Keratinocyte (primary cell): ENCODE measurements at regions not wholly inside any gene's neighbourhood (a gene's known extent, or its start where the extent isn't known, plus 50 kb on each side); places are given as distances from the start of the nearest gene placed in this dataset.

ENCODE experiments used
- DNase-seq: peaks from one replicate; pipeline ENCODE4 v3.0.0-alpha.2; 2011; ENCODE audit warnings: low read depth, missing footprints, low spot score
- FAIRE-seq: peaks from 2 replicates; lab custom pipeline; 2011; peaks lifted over from hg19 to GRCh38; lab: Jason Lieb, UNC
- H2AFZ ChIP-seq: 2 replicates; pipeline ENCODE4 v1.6.0; 2012; ENCODE audit warnings: low read length, control low read depth, inconsistent platforms; ENCODE audit not compliant: control insufficient read depth
- H3K27ac ChIP-seq: 2 replicates; pipeline ENCODE4 v1.5.1; 2011; ENCODE audit warnings: low read length; ENCODE audit not compliant: control insufficient read depth, insufficient read depth
- H3K27me3 ChIP-seq: 3 replicates; pipeline ENCODE4 v1.6.0; 2011; ENCODE audit warnings: low read length; ENCODE audit not compliant: control insufficient read depth, insufficient read depth; ENCODE audit errors: extremely low read depth
- H3K36me3 ChIP-seq, 2 experiments: 2 replicates in 1 of 2; 3 replicates in 1 of 2; pipeline ENCODE4 v1.5.1; 2011; ENCODE audit warnings: low read length in 2 of 2, mild to moderate bottlenecking in 1 of 2; ENCODE audit not compliant: control insufficient read depth in 2 of 2, insufficient read depth in 2 of 2; ENCODE audit errors: extremely low read depth in 1 of 2
- H3K4me1 ChIP-seq: 3 replicates; pipeline ENCODE4 v1.5.1; 2011; ENCODE audit warnings: low read length; ENCODE audit not compliant: control insufficient read depth, insufficient read depth; ENCODE audit errors: extremely low read depth
- H3K4me2 ChIP-seq: 3 replicates; pipeline ENCODE4 v1.6.0; 2011; ENCODE audit warnings: low read depth, low read length; ENCODE audit not compliant: control insufficient read depth, insufficient read depth; ENCODE audit errors: extremely low read depth
- H3K4me3 ChIP-seq, 3 experiments: fragments of 200-600 bp in 1 of 3; sonication (generic) in 1 of 3; 2 replicates in 2 of 3; 3 replicates in 1 of 3; pipeline ENCODE4 v1.5.1; 2011 to 2016; ENCODE audit warnings: low read length in 3 of 3, mild to moderate bottlenecking in 3 of 3, control low read depth in 2 of 3, inconsistent platforms in 1 of 3, low read depth in 1 of 3, mixed read lengths in 1 of 3, mixed run types in 1 of 3, moderate library complexity in 1 of 3; ENCODE audit not compliant: control insufficient read depth in 2 of 3, insufficient read depth in 2 of 3; ENCODE audit errors: extremely low read depth in 1 of 3
- H3K79me2 ChIP-seq: 2 replicates; pipeline ENCODE4 v1.6.0; 2012; ENCODE audit warnings: low read length; ENCODE audit not compliant: control insufficient read depth, insufficient read depth
- H3K9ac ChIP-seq: 3 replicates; pipeline ENCODE4 v1.6.0; 2011; ENCODE audit warnings: low read length; ENCODE audit not compliant: control insufficient read depth, insufficient read depth; ENCODE audit errors: extremely low read depth
- H3K9me1 ChIP-seq: 3 replicates; pipeline ENCODE4 v1.6.0; 2011; ENCODE audit warnings: low read length; ENCODE audit not compliant: control insufficient read depth, insufficient read depth; ENCODE audit errors: extremely low read depth
- H3K9me3 ChIP-seq: 2 replicates; pipeline ENCODE4 v1.5.1; 2012; ENCODE audit warnings: low read depth, low read length; ENCODE audit not compliant: control insufficient read depth
- H4K20me1 ChIP-seq: 3 replicates; pipeline ENCODE4 v1.6.0; 2011; ENCODE audit warnings: low read length; ENCODE audit not compliant: control insufficient read depth, insufficient read depth; ENCODE audit errors: extremely low read depth
- EZH2 ChIP-seq: IDR thresholded peaks from one replicate; pipeline ENCODE4 v1.6.1; 2012; ENCODE audit warnings: inconsistent platforms, mild to moderate bottlenecking, low read length, moderate library complexity
- dilution Hi-C: fragments of 300-500 bp; cut with MboI; formaldehyde crosslinking; loops from one replicate; pipeline ENCODE4 v1.7.0; 2020; ENCODE audit warnings: low sequenced_read_pairs; ENCODE audit not compliant: extremely low pct_ligation_motif_present
- TF ChIP-seq, protein P1 (sequence below), 3 experiments: IDR thresholded peaks in 1 of 3; conservative IDR thresholded peaks in 1 of 3; optimal IDR thresholded peaks in 1 of 3; 2 replicates in 2 of 3; 3 replicates in 1 of 3; pipeline versions ENCODE3 to v1.5.1; 2011; ENCODE audit warnings: low read length in 3 of 3, mild to moderate bottlenecking in 3 of 3, moderate library complexity in 2 of 3, control low read depth in 1 of 3, inconsistent platforms in 1 of 3; ENCODE audit not compliant: insufficient read depth in 2 of 3; ENCODE audit errors: extremely low read depth in 1 of 3

DNA sequence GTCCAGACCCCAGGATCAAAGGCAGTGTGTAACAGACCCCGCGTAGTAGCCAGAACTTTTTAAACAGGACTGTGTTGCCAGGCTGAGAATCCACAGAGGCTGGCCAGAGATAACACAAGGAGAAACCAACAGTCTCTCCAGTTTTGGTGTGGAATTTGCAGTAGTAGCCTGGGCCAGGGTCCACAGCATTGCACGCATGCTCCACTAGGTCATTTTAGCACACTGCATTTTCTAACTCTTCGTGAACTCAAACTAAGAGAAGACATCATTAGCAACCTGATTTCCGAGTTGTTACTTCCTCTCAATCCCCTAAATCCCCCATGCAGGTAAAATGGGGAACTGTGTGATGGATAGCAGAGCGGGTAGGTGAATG lies 119.6 kb downstream of the BOD1 start:
- DNase-seq (no peak), FAIRE-seq (no peak)
- dilution Hi-C loops, result no loop called here
- Histone ChIP-seq H4K20me1 (no peaks in the 10 kb centered on the region), H3K4me2 (no peak overlapping the region), H3K9ac (no peak overlapping the region), H3K9me3 (no peaks in the 10 kb centered on the region), H3K27me3 (peaks cover 4% of the 10 kb centered on the region), H3K4me3 (no peak overlapping the region), H3K79me2 (no peaks in the 10 kb centered on the region), H3K36me3 (no peaks in the 10 kb centered on the region), H3K27ac (no peak overlapping the region), H2AFZ (no peak overlapping the region), H3K9me1 (no peaks in the 10 kb centered on the region), H3K4me1 (no peaks in the 10 kb centered on the region)
- no peak for TF ChIP-seq EZH2
- TF ChIP-seq, protein P1, sequence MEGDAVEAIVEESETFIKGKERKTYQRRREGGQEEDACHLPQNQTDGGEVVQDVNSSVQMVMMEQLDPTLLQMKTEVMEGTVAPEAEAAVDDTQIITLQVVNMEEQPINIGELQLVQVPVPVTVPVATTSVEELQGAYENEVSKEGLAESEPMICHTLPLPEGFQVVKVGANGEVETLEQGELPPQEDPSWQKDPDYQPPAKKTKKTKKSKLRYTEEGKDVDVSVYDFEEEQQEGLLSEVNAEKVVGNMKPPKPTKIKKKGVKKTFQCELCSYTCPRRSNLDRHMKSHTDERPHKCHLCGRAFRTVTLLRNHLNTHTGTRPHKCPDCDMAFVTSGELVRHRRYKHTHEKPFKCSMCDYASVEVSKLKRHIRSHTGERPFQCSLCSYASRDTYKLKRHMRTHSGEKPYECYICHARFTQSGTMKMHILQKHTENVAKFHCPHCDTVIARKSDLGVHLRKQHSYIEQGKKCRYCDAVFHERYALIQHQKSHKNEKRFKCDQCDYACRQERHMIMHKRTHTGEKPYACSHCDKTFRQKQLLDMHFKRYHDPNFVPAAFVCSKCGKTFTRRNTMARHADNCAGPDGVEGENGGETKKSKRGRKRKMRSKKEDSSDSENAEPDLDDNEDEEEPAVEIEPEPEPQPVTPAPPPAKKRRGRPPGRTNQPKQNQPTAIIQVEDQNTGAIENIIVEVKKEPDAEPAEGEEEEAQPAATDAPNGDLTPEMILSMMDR (optimal IDR thresholded peaks at IDR 0.05 in 1 of 3, IDR thresholded peaks at IDR 0.05 in 1 of 3, conservative IDR thresholded peaks at IDR 0.05 in 1 of 3; ENCODE audit: extremely low read depth in 1 of 3, insufficient read depth in 2 of 3, low read length in 3 of 3), result no peak

DNA sequence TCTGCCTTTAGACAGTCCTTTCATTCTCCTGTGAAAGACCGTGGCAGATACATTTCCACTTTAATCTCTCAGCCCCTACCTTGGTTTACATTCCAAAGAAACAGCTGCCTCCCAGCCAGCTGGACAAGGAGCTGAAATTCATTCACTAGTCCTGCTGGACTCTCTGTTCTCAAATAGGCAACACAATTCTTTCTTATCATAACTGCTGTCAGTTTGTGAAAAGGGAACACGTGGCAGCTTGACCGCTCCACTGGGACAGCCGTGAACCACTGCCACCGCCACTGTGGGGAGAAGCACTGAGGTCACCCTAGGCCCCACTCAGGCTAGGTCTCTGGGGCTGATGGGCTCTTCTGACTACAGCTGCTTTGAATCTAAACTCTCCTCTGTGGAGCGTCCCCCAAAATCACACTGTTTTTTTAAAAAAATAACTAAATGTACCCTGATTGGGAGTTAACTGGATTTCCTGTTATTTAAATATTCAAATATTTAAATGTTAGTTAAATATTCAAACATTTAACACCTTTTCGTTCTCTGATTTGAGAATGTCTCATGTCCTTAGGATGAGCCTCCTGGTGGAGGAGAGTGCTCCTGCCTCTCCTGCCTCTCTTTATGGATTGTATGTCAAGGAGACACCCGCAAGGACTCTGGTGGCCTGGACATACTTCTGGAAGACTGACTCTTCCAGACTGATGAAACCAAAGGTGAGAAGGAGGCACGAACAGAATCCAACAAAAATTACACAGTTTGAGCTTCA lies 120.1 kb downstream of the BOD1 start:
- FAIRE-seq (no peak), DNase-seq (no peak)
- no peak overlapping the region for H2AFZ ChIP-seq
- no peaks in the 10 kb centered on the region for H3K36me3 ChIP-seq
- no peaks in the 10 kb centered on the region for H3K9me1 ChIP-seq
- no peak overlapping the region for H3K27ac ChIP-seq
- H3K79me2 ChIP-seq, result no peaks in the 10 kb centered on the region
- no peak overlapping the region for H3K9ac ChIP-seq
- H3K4me1 ChIP-seq, result no peaks in the 10 kb centered on the region
- H3K4me3 ChIP-seq, result no peak overlapping the region
- no peak overlapping the region for H3K4me2 ChIP-seq
- H4K20me1 ChIP-seq, result no peaks in the 10 kb centered on the region
- dilution Hi-C loops, result no loop called here
- TF ChIP-seq, protein P1 (optimal IDR thresholded peaks at IDR 0.05 in 1 of 3, IDR thresholded peaks at IDR 0.05 in 1 of 3, conservative IDR thresholded peaks at IDR 0.05 in 1 of 3; ENCODE audit: extremely low read depth in 1 of 3, insufficient read depth in 2 of 3, low read length in 3 of 3), result no peak
- TF ChIP-seq EZH2, result no peak
- H3K27me3 ChIP-seq, result peaks cover 4% of the 10 kb centered on the region
- H3K9me3 ChIP-seq, result no peaks in the 10 kb centered on the region
